Heart left ventricle (tissue), 13 donors: ENCODE measurements at regions not wholly inside any gene's neighbourhood (a gene's known extent, or its start where the extent isn't known, plus 50 kb on each side); places are given as distances from the start of the nearest gene placed in this dataset.

ENCODE experiments used
- CTCF ChIP-seq, 12 donors: fragments of 200-600 bp; sonication (generic) in 4 of 12; IDR thresholded peaks; one replicate each; pipeline versions ENCODE4 v1.5.0 to v1.8.0; 2018 to 2022; ENCODE audit warnings: antibody characterized with exemption in 12 of 12, mild to moderate bottlenecking in 5 of 12
- POLR2A ChIP-seq, 2 donors: fragments of 450-650 bp; IDR thresholded peaks; one replicate each; pipeline ENCODE4 v1.6.1; 2017; ENCODE audit warnings: antibody characterized with exemption in 2 of 2, mild to moderate bottlenecking in 2 of 2, moderate library complexity in 2 of 2
- donor health status: ischemic (EF 13 %, LVEDD 7.1; RV severe dilation, severe dysfunction).
- donor health status: DM: no; HTN: yes; CAD: no.
- donor health status: DM: no; HTN: no; CAD: no.
- donor health status: ischemic (EF 25% LVEDD 6.9; RV normal size, moderate dysfunction).
- donor health status: ischemic (EF 25% LVEDD 5.7; RV mildly dilated, moderate dysfunction).
- donor health status: ischemic (EF 35%, LVEDD 5.7; RV mildly dilated, moderate dysfunction).
- donor health status: nonischemic (EF 11% LVEDD 7.7; RV severe dilation, severe dysfunction).
- donor health status: DM: yes; HTN: yes; CAD: no.
- donor health status: PGD.
- donor health status: ischemic (EF 29% LVEDD 5.4; RV normal size, mild dysfunction).
- donor health status: nonischemic (EF 23%, LVEDD 6.1; RV moderate dilation, normal function).

- TF ChIP-seq CTCF (IDR thresholded peaks at IDR 0.05): no peak
- no peak for TF ChIP-seq POLR2A (IDR thresholded peaks at IDR 0.05)
Measured at GRCh38 chr13:31049833-31050232, 111.9 kb downstream of the HSPH1 start.
